ENCODE measurements at regions not wholly inside any gene's neighbourhood (a gene's known extent, or its start where the extent isn't known, plus 50 kb on each side); places are given as distances from the start of the nearest gene placed in this dataset.
"Not testable (repeated sequence)": the region's sequence is repeated elsewhere in the genome, so short reads cannot be mapped to it uniquely, and the experiment has no call there.

GRCh38 chr3:16770021-16770420 is 114.7 kb upstream of the PLCL2 start:
- DNase-seq: no peak

- no peak for DNase-seq
Measured at GRCh38 chr3:16770792-16771191, 114.0 kb upstream of the PLCL2 start.

- not testable (repeated sequence) for DNase-seq
Measured at GRCh38 chr3:16773594-16773993, 111.2 kb upstream of the PLCL2 start.

- DNase-seq: not testable (repeated sequence)
Measured at GRCh38 chr3:16774536-16774935, 110.2 kb upstream of the PLCL2 start.

GRCh38 chr3:16784973-16785372 is 99.8 kb upstream of the PLCL2 start:
- no peak for DNase-seq

- DNase-seq: no peak
Measured at GRCh38 chr3:16785465-16785864, 99.3 kb upstream of the PLCL2 start.

GRCh38 chr3:16788440-16789056 is 96.2 kb upstream of the PLCL2 start:
- no peak for DNase-seq

- DNase-seq: no peak
Measured at GRCh38 chr3:16789344-16790120, 95.2 kb upstream of the PLCL2 start.

- DNase-seq: no peak
Measured at GRCh38 chr3:16790432-16791400, 94.0 kb upstream of the PLCL2 start.

GRCh38 chr3:16793321-16793720 is 91.4 kb upstream of the PLCL2 start:
- DNase-seq: no peak

GRCh38 chr3:16794257-16794656 is 90.5 kb upstream of the PLCL2 start:
- DNase-seq: no peak

GRCh38 chr3:16795581-16795980 is 89.2 kb upstream of the PLCL2 start:
- DNase-seq: no peak

GRCh38 chr3:16797831-16798230 is 86.9 kb upstream of the PLCL2 start:
- DNase-seq: no peak

GRCh38 chr3:16798738-16799137 is 86.0 kb upstream of the PLCL2 start:
- no peak for DNase-seq

GRCh38 chr3:16800361-16800760 is 84.4 kb upstream of the PLCL2 start:
- no peak for DNase-seq

- peak; percentile 11 for DNase-seq
Measured at GRCh38 chr3:16801223-16801622, 83.5 kb upstream of the PLCL2 start.

GRCh38 chr3:16801698-16802097 is 83.1 kb upstream of the PLCL2 start:
- DNase-seq: no peak

- DNase-seq: no peak
Measured at GRCh38 chr3:16802389-16802788, 82.4 kb upstream of the PLCL2 start.

GRCh38 chr3:16803019-16803418 is 81.7 kb upstream of the PLCL2 start:
- no peak for DNase-seq

GRCh38 chr3:16807391-16807790 is 77.4 kb upstream of the PLCL2 start:
- no peak for DNase-seq

- no peak for DNase-seq
Measured at GRCh38 chr3:16808393-16809107, 76.2 kb upstream of the PLCL2 start.

GRCh38 chr3:16809482-16809881 is 75.3 kb upstream of the PLCL2 start:
- DNase-seq: no peak

GRCh38 chr3:16809993-16810392 is 74.8 kb upstream of the PLCL2 start:
- no peak for DNase-seq

All from midbrain (tissue), 1 donor.